HepG2 (cell line): ENCODE measurements at regions not wholly inside any gene's neighbourhood (a gene's known extent, or its start where the extent isn't known, plus 50 kb on each side); places are given as distances from the start of the nearest gene placed in this dataset.

ENCODE experiments used
- ATAC-seq: fragments of 200-7000 bp; cut with Tn5 transposase; 3 replicates; pipeline ENCODE4 v1.9.1; 2020; ENCODE audit warnings: mild to moderate bottlenecking, moderate library complexity
- BruUV-seq: library from RNA; stranded (reverse); fragments of 400-500 nt; replicated peaks from 2 replicates; lab custom pipeline; 2021; lab: Mats Ljungman, UMichigan
- CTCF ChIA-PET: fragments of 300-600 bp; formaldehyde crosslinking; extraction: SDS; loops from one replicate; lab custom pipeline; 2021; ENCODE audit warnings: low total read pairs, inconsistent platforms, low intra/inter-chr PET ratio; lab: Yijun Ruan, JAX
- POLR2A ChIA-PET: fragments of 350-600 bp; sonication (Branson Sonifier 250); formaldehyde crosslinking; loops from one replicate; lab custom pipeline; 2020; ENCODE audit warnings: antibody characterized with exemption, inconsistent platforms; lab: Yijun Ruan, JAX
- DNase-seq: peaks from one replicate; pipeline ENCODE4 v3.0.0-alpha.2; 2015; ENCODE audit warnings: low spot score
- FAIRE-seq: peaks from 3 replicates; lab custom pipeline; 2011; peaks lifted over from hg19 to GRCh38; lab: Jason Lieb, UNC
- H2AFZ ChIP-seq: one replicate; pipeline ENCODE4 v1.6.1; 2011; ENCODE audit warnings: low read length, inconsistent platforms
- H3K27ac ChIP-seq: fragments of 300-600 bp; 3 replicates; pipeline ENCODE4 v1.8.0; 2011; ENCODE audit warnings: mixed run types, mild to moderate bottlenecking, mixed read lengths, low read length, inconsistent platforms; ENCODE audit not compliant: insufficient read depth; ENCODE audit errors: extremely low read length
- H3K27me3 ChIP-seq, 2 experiments: fragments of 200-600 bp in 1 of 2; 2 replicates in 1 of 2; 3 replicates in 1 of 2; pipeline versions ENCODE4 v1.6.0 to v1.8.0; 2011; ENCODE audit warnings: low read length in 2 of 2, mild to moderate bottlenecking in 2 of 2, moderate library complexity in 2 of 2, inconsistent platforms in 1 of 2; ENCODE audit not compliant: insufficient read depth in 2 of 2, control insufficient read depth in 1 of 2
- H3K36me3 ChIP-seq, 2 experiments: fragments of 200-600 bp in 1 of 2; replicated peaks in 1 of 2; 2 replicates in 1 of 2; 3 replicates in 1 of 2; pipeline versions ENCODE4 v1.5.1 to v1.8.0; 2011; ENCODE audit warnings: low read length in 2 of 2, inconsistent platforms in 1 of 2; ENCODE audit not compliant: insufficient read depth in 2 of 2, control insufficient read depth in 1 of 2
- H3K4me1 ChIP-seq: 2 replicates; pipeline ENCODE4 v1.5.1; 2012; ENCODE audit warnings: low read length, inconsistent platforms; ENCODE audit not compliant: insufficient read depth
- H3K4me2 ChIP-seq: 2 replicates; pipeline ENCODE4 v1.6.0; 2011; ENCODE audit warnings: low read depth, low read length, inconsistent platforms
- H3K4me3 ChIP-seq, 3 experiments: fragments of 200-600 bp in 1 of 3; sonication (generic), shearing (Covaris generic) in 1 of 3; replicated peaks in 1 of 3; 2 replicates each; pipeline ENCODE4 v1.5.1; 2011 to 2016; ENCODE audit warnings: low read length in 3 of 3, inconsistent platforms in 2 of 3, low read depth in 2 of 3, mild to moderate bottlenecking in 2 of 3, control low read depth in 1 of 3, mixed read lengths in 1 of 3; ENCODE audit not compliant: insufficient read depth in 1 of 3
- H3K79me2 ChIP-seq: one replicate; pipeline ENCODE4 v1.6.1; 2011; ENCODE audit warnings: low read length, inconsistent platforms; ENCODE audit not compliant: insufficient read depth
- H3K9ac ChIP-seq: 2 replicates; pipeline ENCODE4 v1.6.0; 2011; ENCODE audit warnings: mild to moderate bottlenecking, low read depth, low read length, inconsistent platforms; ENCODE audit not compliant: insufficient read depth
- H3K9me3 ChIP-seq: 2 replicates; pipeline ENCODE4 v1.5.1; 2012; ENCODE audit warnings: mild to moderate bottlenecking, low read length
- H4K20me1 ChIP-seq: 2 replicates; pipeline ENCODE4 v1.6.0; 2011; ENCODE audit warnings: inconsistent platforms, mild to moderate bottlenecking, low read length, moderate library complexity; ENCODE audit not compliant: insufficient read depth
- ARNT2 ChIP-seq: sonication (generic); formaldehyde crosslinking; IDR thresholded peaks from 2 replicates; pipeline ENCODE4 v1.8.0; 2022; ENCODE audit warnings: mild to moderate bottlenecking, low read depth, missing genetic modification reagents, moderate library complexity
- ATF7-NPFF ChIP-seq: sonication (generic); formaldehyde crosslinking; IDR thresholded peaks from 2 replicates; pipeline ENCODE4 v1.8.1; 2023; ENCODE audit warnings: mild to moderate bottlenecking, low read depth, missing genetic modification reagents, moderate library complexity
- ATRX ChIP-seq: sonication (generic); formaldehyde crosslinking; IDR thresholded peaks from 2 replicates; pipeline ENCODE4 v1.4.0; 2020; ENCODE audit warnings: missing genetic modification reagents, borderline replicate concordance
- CBX1 ChIP-seq: IDR thresholded peaks from one replicate; pipeline ENCODE4 v1.6.1; 2016; ENCODE audit warnings: antibody characterized with exemption, low read depth
- CCAR2 ChIP-seq: fragments of 200-400 bp; formaldehyde crosslinking; optimal IDR thresholded peaks from 2 replicates; pipeline ENCODE3; 2018; ENCODE audit warnings: low read depth, mild to moderate bottlenecking, low read length, moderate library complexity
- EED ChIP-seq: sonication (generic); formaldehyde crosslinking; IDR thresholded peaks from 2 replicates; pipeline ENCODE4 v1.5.0; 2020; ENCODE audit warnings: mild to moderate bottlenecking, missing genetic modification reagents
- HNRNPLL ChIP-seq: fragments of 200-400 bp; formaldehyde crosslinking; IDR thresholded peaks from 2 replicates; pipeline ENCODE4 v1.6.1; 2017; ENCODE audit warnings: mild to moderate bottlenecking, low read depth, low read length; ENCODE audit not compliant: poor library complexity, severe bottlenecking
- MLLT10 ChIP-seq: sonication (generic); formaldehyde crosslinking; IDR thresholded peaks from 2 replicates; pipeline ENCODE4 v1.4.0; 2020; ENCODE audit warnings: missing genetic modification reagents
- RFX3 ChIP-seq: IDR thresholded peaks from 2 replicates; pipeline ENCODE4 v1.6.1; 2016; ENCODE audit warnings: missing biosample characterization, missing genetic modification reagents
- TBL1XR1 ChIP-seq: fragments of 150-350 bp; IDR thresholded peaks from 2 replicates; pipeline ENCODE4 v1.6.1; 2014; ENCODE audit warnings: borderline replicate concordance, low read length; ENCODE audit not compliant: partially characterized antibody
- TP53 ChIP-seq: sonication (generic); formaldehyde crosslinking; conservative IDR thresholded peaks from 2 replicates; pipeline ENCODE4 v1.4.0; 2020; ENCODE audit warnings: missing genetic modification reagents
- ZNF18 ChIP-seq: sonication (generic); formaldehyde crosslinking; IDR thresholded peaks from 2 replicates; pipeline ENCODE4 v1.8.0; 2022; ENCODE audit warnings: mild to moderate bottlenecking, missing genetic modification reagents; ENCODE audit not compliant: insufficient replicate concordance
- ZNF431 ChIP-seq: sonication (generic); formaldehyde crosslinking; IDR thresholded peaks from 2 replicates; pipeline ENCODE4 v1.9.0; 2022; ENCODE audit warnings: missing genetic modification reagents, low read depth, mild to moderate bottlenecking, borderline replicate concordance
- WGBS: methylation state at CpG from one replicate; pipeline ENCODE4 v1.1.6; 2017; ENCODE audit warnings: low lambda C conversion rate; 5-methylcytosine and 5-hydroxymethylcytosine counted together
- in situ Hi-C: cut with HindIII; loops from 2 replicates; pipeline ENCODE4 v1.10.0; 2017; ENCODE audit warnings: low pct_unique_long_range_greater_than_20kb; ENCODE audit not compliant: extremely low pct_ligation_motif_present
- intact Hi-C: fragments of 100-400 bp; cut with micrococcal nuclease; formaldehyde crosslinking; loops from one replicate; pipeline ENCODE4 v1.10.0; 2022; ENCODE audit not compliant: unreplicated experiment

- Histone ChIP-seq H3K9me3 (no peaks in the 10 kb centered on the region), H2AFZ (no peak overlapping the region), H4K20me1 (no peaks in the 10 kb centered on the region), H3K4me1 (no peaks in the 10 kb centered on the region), H3K4me2 (no peak overlapping the region), H3K36me3 (no peaks in the 10 kb centered on the region), H3K79me2 (no peaks in the 10 kb centered on the region), H3K27me3 (no peaks in the 10 kb centered on the region), H3K9ac (no peak overlapping the region), H3K27ac (no peak overlapping the region), H3K4me3 (no peak overlapping the region)
- no peak for FAIRE-seq
- intact Hi-C loops, result no loop called here
- 0% methylated on average over 1 of the region's 1 CpG for WGBS
- CTCF ChIA-PET, result no interaction called here
- TF ChIP-seq TBL1XR1 (no peak), ATRX (CRISPR knock-in tag) (no peak), ATF7-NPFF (CRISPR knock-in tag) (no peak), ZNF18 (no peak), CBX1 (no peak), TP53 (CRISPR knock-in tag) (no peak), CCAR2 (no peak), EED (no peak), RFX3 (CRISPR knock-in tag) (no peak), ARNT2 (CRISPR knock-in tag) (no peak), HNRNPLL (no peak), ZNF431 (CRISPR knock-in tag) (no peak), MLLT10 (CRISPR knock-in tag) (no peak)
- BruUV-seq, result no TSS peak
- POLR2A ChIA-PET, result no interaction called here
- no peak for ATAC-seq
- in situ Hi-C loops, result no loop called here
- no peak for DNase-seq
These were observed 582.6 kb upstream of the ACTRT1 start for GRCh38 chrX:128634754-128635153.
